IMR-90 (cell line): ENCODE measurements at regions not wholly inside any gene's neighbourhood (a gene's known extent, or its start where the extent isn't known, plus 50 kb on each side); places are given as distances from the start of the nearest gene placed in this dataset.

Source experiments
- CEBPB ChIP-seq: IDR thresholded peaks from 2 replicates; pipeline ENCODE4 v1.6.1; 2012; ENCODE audit warnings: low read depth, low read length, improper control_type of control experiment
- CTCF ChIP-seq: conservative IDR thresholded peaks from 2 replicates; pipeline ENCODE4 v1.5.1; 2012; ENCODE audit warnings: mild to moderate bottlenecking, low read depth, low read length, improper control_type of control experiment
- POLR2A ChIP-seq: IDR thresholded peaks from 2 replicates; pipeline ENCODE4 v1.6.1; 2012; ENCODE audit warnings: mild to moderate bottlenecking, low read depth, low read length
- RAD21 ChIP-seq: IDR thresholded peaks from 2 replicates; pipeline ENCODE4 v1.6.1; 2012; ENCODE audit warnings: low read length, improper control_type of control experiment
- SMC3 ChIP-seq: fragments of 150-350 bp; IDR thresholded peaks from 2 replicates; pipeline ENCODE4 v1.6.1; 2016; ENCODE audit warnings: low read depth, mild to moderate bottlenecking, antibody characterized with exemption, low read length, moderate library complexity
- USF2 ChIP-seq: fragments of 150-350 bp; IDR thresholded peaks from 2 replicates; pipeline ENCODE4 v1.6.1; 2017; ENCODE audit warnings: mild to moderate bottlenecking, antibody characterized with exemption, low read length, low read depth

GRCh38 chr6:122178988-122179387, 220.5 kb upstream of the HSF2 start:
- TF ChIP-seq USF2 (no peak), POLR2A (no peak), CTCF (no peak), CEBPB (no peak), RAD21 (no peak), SMC3 (no peak)
